Cardiac fibroblast (primary cell): ENCODE measurements at regions not wholly inside any gene's neighbourhood (a gene's known extent, or its start where the extent isn't known, plus 50 kb on each side); places are given as distances from the start of the nearest gene placed in this dataset.
A peak's percentile ranks its signal among the peaks of the same experiment; 100 is the strongest.
"Not testable (repeated sequence)": the region's sequence is repeated elsewhere in the genome, so short reads cannot be mapped to it uniquely, and the experiment has no call there.

Experiments
- DNase-seq, 2 donors: peaks; one replicate each; pipeline versions ENCODE4 v3.0.0 to v3.0.0-alpha.2; 2010; ENCODE audit warnings: low read depth in 2 of 2
- H3K4me3 ChIP-seq, 2 donors: replicated peaks in 1 of 2; 1 replicate in 1 of 2; 2 replicates in 1 of 2; pipeline ENCODE4 v1.5.1; 2011; ENCODE audit warnings: low read depth in 2 of 2, low read length in 2 of 2, mild to moderate bottlenecking in 2 of 2, moderate library complexity in 1 of 2
- CTCF ChIP-seq: IDR thresholded peaks from one replicate; pipeline ENCODE4 v1.5.1; 2011; ENCODE audit warnings: low read depth, mild to moderate bottlenecking, low read length, inconsistent platforms

GRCh38 chr22:26933105-26933590 is 275.8 kb downstream of the MIAT start:
- no peak for TF ChIP-seq CTCF
- no peak for DNase-seq
- no peak overlapping the region for H3K4me3 ChIP-seq

- no peak overlapping the region for H3K4me3 ChIP-seq
- peak; percentile 15 for TF ChIP-seq CTCF
- no peak for DNase-seq
These were observed 279.8 kb downstream of the MIAT start for GRCh38 chr22:26937213-26937612.

DNA sequence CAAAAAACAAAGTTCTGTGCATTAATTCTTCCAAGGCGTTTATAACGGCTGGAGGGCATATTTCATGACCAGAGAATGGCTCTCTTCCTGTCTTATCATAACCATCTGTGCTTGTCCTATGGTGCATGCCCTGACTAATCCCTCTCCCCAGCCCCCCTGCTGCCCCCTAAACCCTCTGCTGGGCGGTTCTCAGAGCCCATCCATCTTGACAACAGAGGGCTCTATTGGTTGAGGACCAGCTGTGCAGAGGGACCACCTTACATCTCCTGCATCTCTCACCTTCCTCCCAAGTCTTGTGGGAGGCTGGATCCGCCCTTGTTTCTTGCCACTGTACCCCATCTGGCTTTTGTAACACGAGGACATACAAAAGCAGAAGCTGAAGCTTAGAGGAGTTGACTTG is 282.1 kb downstream of the MIAT start:
- TF ChIP-seq CTCF, result no peak
- DNase-seq, result no peak
- no peak overlapping the region for H3K4me3 ChIP-seq

DNA sequence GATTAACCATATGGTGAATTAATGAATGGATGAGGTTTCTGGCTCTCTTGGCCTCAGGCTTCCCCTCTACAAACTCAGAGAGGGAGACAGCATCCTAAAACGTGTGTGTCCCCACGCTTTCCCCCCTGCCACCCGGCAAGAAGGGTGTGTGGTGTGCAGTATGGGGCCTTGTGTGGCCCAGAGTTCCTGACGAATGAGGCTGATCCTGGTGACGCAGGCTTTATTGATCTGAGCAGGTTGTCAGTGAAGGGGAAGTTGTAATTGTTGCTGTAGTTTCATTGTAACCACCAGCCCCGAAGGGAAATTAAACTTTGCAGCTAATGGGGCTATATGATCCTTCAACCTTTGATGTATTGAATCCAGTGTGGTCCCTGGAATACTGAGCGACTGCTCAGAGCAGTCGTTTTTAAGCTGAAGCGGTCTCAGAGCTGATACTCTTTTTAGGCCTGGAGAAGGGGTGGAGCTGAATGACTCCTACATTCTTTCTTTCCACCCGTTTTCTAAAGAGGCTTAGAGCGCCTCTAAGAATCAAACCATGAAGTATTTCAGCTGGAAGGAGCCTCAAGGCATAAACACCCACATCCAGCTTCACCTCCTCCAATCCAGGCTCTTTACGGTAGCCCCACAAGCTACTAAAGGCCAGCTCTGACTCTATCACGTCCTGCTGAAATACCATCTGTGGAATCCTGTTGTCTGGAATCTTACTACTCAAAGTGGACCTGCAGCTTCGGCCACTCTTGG is 284.7 kb downstream of the MIAT start:
- no peak overlapping the region for H3K4me3 ChIP-seq
- TF ChIP-seq CTCF, result no peak
- DNase-seq, result no peak

- no peak for TF ChIP-seq CTCF
- no peak for DNase-seq
- no peak overlapping the region for H3K4me3 ChIP-seq
These were observed 285.2 kb downstream of the MIAT start for GRCh38 chr22:26942637-26942957.

DNA sequence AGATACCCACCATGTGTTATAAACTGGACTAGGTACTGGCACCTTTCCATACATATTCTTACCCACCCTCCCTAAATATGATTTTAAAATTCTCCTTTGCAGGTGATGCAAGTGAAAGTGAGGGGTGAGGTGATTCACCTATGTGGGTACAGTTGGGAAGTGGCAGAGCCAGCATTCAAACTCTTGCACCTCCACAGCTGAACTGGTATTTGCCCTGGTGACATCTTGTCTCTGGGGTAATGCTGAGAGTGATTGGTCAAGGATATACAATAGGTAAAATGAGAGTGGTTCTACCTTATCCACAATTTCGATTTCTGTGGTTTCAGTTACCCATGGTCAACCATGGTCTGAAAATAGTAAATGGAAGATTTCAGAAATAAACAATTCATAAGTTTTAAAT is 288.2 kb downstream of the MIAT start:
- no peak for DNase-seq
- H3K4me3 ChIP-seq, result no peak overlapping the region
- no peak for TF ChIP-seq CTCF

DNA sequence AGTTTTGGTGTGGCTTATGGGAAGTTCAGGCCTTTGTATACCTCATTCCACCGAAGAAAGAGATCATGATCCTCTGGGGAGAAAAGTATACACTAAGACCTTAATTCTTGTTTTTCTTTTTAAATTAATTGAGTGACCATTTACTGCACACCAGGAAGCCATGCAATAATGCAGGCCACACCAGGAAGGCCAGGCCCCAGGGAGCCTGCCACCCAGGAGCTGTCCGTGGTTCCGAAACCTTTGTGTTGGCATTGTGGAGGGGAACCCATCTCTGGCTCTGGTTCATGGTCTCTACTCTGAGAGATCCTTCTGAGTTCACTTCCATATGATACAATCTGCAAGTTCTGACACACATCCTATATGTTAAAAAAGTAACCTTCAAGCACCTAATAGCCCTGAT is 291.8 kb downstream of the MIAT start:
- peak; percentile 5 to 41 for DNase-seq
- no peak overlapping the region for H3K4me3 ChIP-seq
- no peak for TF ChIP-seq CTCF

DNA sequence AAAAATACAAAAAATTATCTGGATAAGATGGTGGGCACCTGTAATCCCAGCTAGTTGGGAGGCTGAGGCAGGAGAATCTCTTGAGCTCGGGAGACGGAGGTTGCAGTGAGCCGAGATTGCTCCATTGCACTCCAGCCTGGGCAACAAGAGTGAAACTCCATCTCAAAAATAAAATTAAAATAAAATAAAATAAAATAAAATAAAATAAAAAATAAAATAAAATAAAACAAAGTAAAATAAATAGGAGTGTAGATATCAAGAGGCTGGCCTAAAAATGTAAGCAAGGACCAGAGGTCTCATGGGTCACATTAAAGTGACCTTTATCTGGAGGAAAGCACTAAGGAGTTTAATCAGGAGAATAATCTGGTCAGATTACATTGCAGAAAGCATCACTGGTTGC is 293.8 kb downstream of the MIAT start:
- not testable (repeated sequence) for DNase-seq

More for the DNA sequence above, 293.8 kb downstream of the MIAT start:
- H3K4me3 ChIP-seq, result not testable (repeated sequence)
